Erythroblast (primary cell): ENCODE measurements at regions not wholly inside any gene's neighbourhood (a gene's known extent, or its start where the extent isn't known, plus 50 kb on each side); places are given as distances from the start of the nearest gene placed in this dataset.

ENCODE experiments used
- GATA1 ChIP-seq: IDR thresholded peaks from 2 replicates; pipeline ENCODE4 v1.6.1; 2011; ENCODE audit warnings: low read depth, mild to moderate bottlenecking, control low read depth, low read length, moderate library complexity
- POLR2A ChIP-seq: IDR thresholded peaks from 2 replicates; pipeline ENCODE4 v1.6.1; 2011; ENCODE audit warnings: mild to moderate bottlenecking, low read length

DNA sequence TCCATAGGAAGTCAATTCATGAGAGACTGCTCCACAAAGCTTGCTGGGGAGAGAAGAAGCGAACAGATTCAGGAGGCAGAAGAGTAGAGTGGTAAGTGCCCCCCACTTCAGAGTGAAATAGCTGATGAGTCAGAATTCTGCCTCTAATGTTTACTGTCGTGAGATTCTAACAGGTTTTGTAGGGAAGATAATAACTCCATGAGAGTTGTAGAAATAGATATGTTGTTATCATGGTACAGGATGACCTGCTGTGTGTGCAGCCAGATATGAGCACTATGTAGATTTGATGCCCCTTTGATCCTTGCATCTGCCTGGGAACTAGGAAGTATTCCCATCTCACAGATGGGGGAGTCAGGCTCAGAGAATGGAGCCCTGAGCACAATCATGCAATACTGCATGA is 502.4 kb upstream of the CDH11 start:
- TF ChIP-seq POLR2A (no peak), GATA1 (no peak)
